ENCODE measurements at regions not wholly inside any gene's neighbourhood (a gene's known extent, or its start where the extent isn't known, plus 50 kb on each side); places are given as distances from the start of the nearest gene placed in this dataset.

DNA sequence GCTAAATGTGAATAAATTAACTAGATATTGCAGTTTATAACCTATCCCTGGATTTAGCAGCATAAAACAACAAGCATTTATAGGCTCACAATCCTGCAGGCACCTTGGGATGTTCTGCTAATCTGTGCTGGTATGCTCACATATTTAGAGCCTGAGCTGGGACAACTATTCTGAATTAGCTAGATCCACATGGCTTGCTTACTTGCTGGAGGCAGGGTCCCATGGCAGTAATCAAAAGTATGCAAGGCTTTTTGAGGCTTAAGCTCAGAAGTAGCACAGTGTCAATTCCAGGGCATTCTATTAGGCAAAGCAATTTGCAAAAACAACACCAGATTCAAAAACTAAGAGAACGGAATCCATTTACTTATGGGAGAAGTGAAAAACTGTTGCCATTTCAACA is 745.0 kb upstream of the ACO1 start:
- no peak for DNase-seq (ENCODE audit: low spot score)
- TF ChIP-seq, protein P1, sequence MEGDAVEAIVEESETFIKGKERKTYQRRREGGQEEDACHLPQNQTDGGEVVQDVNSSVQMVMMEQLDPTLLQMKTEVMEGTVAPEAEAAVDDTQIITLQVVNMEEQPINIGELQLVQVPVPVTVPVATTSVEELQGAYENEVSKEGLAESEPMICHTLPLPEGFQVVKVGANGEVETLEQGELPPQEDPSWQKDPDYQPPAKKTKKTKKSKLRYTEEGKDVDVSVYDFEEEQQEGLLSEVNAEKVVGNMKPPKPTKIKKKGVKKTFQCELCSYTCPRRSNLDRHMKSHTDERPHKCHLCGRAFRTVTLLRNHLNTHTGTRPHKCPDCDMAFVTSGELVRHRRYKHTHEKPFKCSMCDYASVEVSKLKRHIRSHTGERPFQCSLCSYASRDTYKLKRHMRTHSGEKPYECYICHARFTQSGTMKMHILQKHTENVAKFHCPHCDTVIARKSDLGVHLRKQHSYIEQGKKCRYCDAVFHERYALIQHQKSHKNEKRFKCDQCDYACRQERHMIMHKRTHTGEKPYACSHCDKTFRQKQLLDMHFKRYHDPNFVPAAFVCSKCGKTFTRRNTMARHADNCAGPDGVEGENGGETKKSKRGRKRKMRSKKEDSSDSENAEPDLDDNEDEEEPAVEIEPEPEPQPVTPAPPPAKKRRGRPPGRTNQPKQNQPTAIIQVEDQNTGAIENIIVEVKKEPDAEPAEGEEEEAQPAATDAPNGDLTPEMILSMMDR (conservative IDR thresholded peaks at IDR 0.05; ENCODE audit: low read depth) = no peak
- ChIA-PET POLR2A (ENCODE audit: low non-redundant PET) (no interaction called here), CTCF (no interaction called here)
- no peak overlapping the region for H3K27ac ChIP-seq

DNA sequence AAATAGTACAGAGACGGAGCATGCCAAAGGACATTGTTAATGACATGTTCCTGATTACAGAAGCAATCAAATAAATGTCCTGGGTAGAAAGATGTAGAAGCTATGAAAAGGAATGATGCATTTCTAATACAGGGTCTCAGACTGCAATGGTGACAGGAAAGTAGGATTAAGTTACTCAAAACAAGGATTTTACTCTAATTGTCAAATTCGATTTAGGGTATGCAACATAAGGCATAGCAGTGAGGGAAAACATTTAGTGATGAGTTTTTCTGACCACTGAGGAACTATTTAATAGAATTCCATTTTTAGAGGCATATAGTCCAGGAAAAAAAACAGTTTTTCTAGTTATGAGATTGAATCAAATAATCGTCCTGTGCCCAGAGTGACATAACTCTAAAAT is 715.1 kb upstream of the ACO1 start:
- no peak overlapping the region for H3K27ac ChIP-seq
- no peak for DNase-seq (ENCODE audit: low spot score)
- POLR2A ChIA-PET (ENCODE audit: low non-redundant PET) = interaction anchor here (0.6 kb wide), 1 partner anchor 1332 kb away, joined by 4 read pairs; no protein-coding TSS in a partner anchor
- TF ChIP-seq, protein P1 (conservative IDR thresholded peaks at IDR 0.05; ENCODE audit: low read depth) = no peak
- CTCF ChIA-PET = no interaction called here

DNA sequence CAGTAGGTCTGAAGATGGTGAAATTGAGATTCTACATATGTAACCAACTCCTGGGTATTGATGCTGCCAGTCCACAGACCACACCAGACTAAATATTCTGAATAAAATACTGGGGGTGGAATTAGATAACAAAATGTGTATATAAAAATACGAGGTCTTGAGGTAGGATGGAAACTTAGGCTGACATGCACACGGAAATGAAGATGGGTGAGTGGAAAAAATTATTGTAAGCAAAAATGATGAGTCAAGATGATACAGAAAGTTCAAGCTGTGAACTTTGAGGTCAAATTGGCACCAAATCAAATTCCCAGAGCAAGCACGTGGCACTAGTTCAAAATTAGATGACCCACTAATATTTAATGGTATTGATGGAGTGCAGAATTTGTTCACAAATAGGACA is 713.4 kb upstream of the ACO1 start:
- CTCF ChIA-PET = interaction anchor here (0.5 kb wide), 1 partner anchor 29 kb away, joined by 3 read pairs; no protein-coding TSS in a partner anchor
- TF ChIP-seq, protein P1 (conservative IDR thresholded peaks at IDR 0.05; ENCODE audit: low read depth) = no peak

DNA sequence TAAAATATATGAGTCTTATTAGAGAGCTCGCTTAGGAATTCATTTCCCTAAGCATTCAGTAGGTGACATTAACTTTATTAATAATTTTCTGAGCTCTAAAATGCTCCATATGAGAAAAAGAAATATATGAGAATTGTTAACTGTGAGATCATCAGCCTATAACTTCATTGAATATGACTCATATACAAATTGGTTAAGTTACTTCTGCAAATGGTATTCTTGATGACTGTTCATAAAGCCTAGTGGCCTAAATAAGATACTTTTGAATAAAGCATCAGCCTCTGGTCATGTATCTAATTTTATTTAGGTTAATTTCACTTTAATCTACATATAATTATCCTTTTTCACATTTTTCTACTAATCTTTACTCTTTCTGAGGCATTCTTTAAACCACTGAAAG is 710.2 kb upstream of the ACO1 start:
- DNase-seq (ENCODE audit: low spot score) = peak; percentile 25
- ChIA-PET POLR2A (ENCODE audit: low non-redundant PET) (no interaction called here), CTCF (interaction anchor here (0.5 to 0.7 kb wide), 2 partner anchors 56 to 126 kb away, joined by 3 to 4 read pairs; no protein-coding TSS in a partner anchor)
- TF ChIP-seq, protein P1 (conservative IDR thresholded peaks at IDR 0.05; ENCODE audit: low read depth) = no peak
- H3K27ac ChIP-seq = no peak overlapping the region

More for the DNA sequence above, 713.4 kb upstream of the ACO1 start:
- no peak for DNase-seq (ENCODE audit: low spot score)
- H3K27ac ChIP-seq = no peak overlapping the region
- POLR2A ChIA-PET (ENCODE audit: low non-redundant PET) = no interaction called here

DNA sequence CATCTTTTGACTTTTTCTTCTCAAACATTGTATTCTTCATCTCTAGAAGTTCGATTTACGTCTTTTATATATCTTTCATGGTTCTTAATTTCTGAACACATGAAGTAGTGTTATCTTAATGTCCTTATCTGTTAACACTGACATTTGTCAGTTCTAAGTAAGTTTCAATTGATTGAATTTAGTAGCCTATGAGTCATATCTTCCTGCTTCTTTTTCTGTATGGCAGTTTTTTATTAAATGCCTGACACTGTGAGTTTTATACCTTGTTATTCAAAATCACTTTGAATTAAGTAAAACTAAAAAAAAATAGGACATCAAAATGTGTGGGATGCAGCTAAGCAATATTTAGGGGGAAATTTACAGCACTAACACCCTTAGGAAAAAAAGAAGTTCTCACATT is 707.0 kb upstream of the ACO1 start:
- CTCF ChIA-PET = no interaction called here

DNA sequence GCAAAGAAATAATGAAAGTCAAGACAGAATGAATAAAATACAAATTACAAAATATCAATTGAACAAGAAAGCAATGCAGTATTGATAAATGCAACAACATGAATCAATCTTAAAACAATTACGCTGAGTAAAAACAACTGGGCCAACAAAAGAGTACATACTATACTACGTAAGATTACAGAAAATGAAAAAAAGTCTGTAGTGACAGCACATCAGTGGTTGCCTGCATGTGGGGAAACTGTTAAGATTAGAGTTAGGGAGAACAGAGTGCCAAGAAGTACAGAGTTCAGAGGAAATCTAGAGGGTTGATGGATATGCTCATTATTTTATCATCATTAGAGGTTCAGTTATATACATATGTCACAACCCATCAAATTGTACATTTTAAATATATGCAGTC is 706.6 kb upstream of the ACO1 start:
- DNase-seq (ENCODE audit: low spot score) = no peak
- TF ChIP-seq, protein P1 (conservative IDR thresholded peaks at IDR 0.05; ENCODE audit: low read depth) = no peak
- ChIA-PET CTCF (no interaction called here), POLR2A (ENCODE audit: low non-redundant PET) (no interaction called here)
- H3K27ac ChIP-seq = no peak overlapping the region

More for the DNA sequence above, 707.0 kb upstream of the ACO1 start:
- no peak overlapping the region for H3K27ac ChIP-seq
- DNase-seq (ENCODE audit: low spot score) = no peak
- TF ChIP-seq, protein P1 (conservative IDR thresholded peaks at IDR 0.05; ENCODE audit: low read depth) = no peak
- POLR2A ChIA-PET (ENCODE audit: low non-redundant PET) = no interaction called here

DNA sequence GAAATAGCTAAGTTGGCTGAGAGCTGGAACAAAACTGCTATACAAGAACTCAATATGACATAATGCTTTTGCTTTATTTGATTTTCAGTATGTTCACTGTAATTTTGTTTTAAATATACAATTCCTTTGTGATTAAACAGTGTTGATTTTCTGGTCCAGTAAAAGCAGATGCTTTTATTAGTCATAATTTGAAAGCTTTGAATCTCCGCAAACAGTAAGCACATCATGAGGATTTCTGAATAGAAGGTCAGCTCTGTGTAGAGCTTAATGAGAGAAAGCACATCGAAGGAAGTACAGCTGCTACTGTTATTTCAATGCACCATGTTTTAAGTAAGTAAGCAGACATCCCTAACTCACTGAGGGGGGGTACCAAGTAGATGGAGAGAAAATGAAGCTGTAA is 701.3 kb upstream of the ACO1 start:
- CTCF ChIA-PET = no interaction called here
- no peak for DNase-seq (ENCODE audit: low spot score)
- H3K27ac ChIP-seq = no peak overlapping the region
- POLR2A ChIA-PET (ENCODE audit: low non-redundant PET) = no interaction called here
- TF ChIP-seq, protein P1 (conservative IDR thresholded peaks at IDR 0.05; ENCODE audit: low read depth) = no peak

All from RWPE1 (cell line).